IMR-90 (cell line): ENCODE measurements at regions not wholly inside any gene's neighbourhood (a gene's known extent, or its start where the extent isn't known, plus 50 kb on each side); places are given as distances from the start of the nearest gene placed in this dataset.

ENCODE experiments used
- ATAC-seq: fragments of 200-7000 bp; cut with Tn5 transposase; 2 replicates; pipeline ENCODE4 v1.9.1; 2020; ENCODE audit warnings: low read depth, mild to moderate bottlenecking, moderate library complexity
- BruUV-seq: library from RNA; stranded (reverse); fragments of 400-500 nt; replicated peaks from 2 replicates; lab custom pipeline; 2021; lab: Mats Ljungman, UMichigan
- CTCF ChIA-PET: fragments of 300-600 bp; formaldehyde crosslinking; extraction: SDS; loops from one replicate; lab custom pipeline; 2021; ENCODE audit warnings: antibody characterized with exemption; lab: Yijun Ruan, JAX
- POLR2A ChIA-PET: fragments of 300-600 bp; sonication (Branson Sonifier 250); formaldehyde crosslinking; loops from one replicate; lab custom pipeline; 2022; ENCODE audit warnings: antibody characterized with exemption; ENCODE audit not compliant: unreplicated experiment; lab: Charles Lee
- DNase-seq: peaks from one replicate; pipeline ENCODE4 v3.0.0; 2013
- H2AFZ ChIP-seq: replicated peaks from 2 replicates; pipeline ENCODE3; 2013; ENCODE audit warnings: low read length, mild to moderate bottlenecking; ENCODE audit not compliant: poor library complexity
- H2AK5ac ChIP-seq: 2 replicates; pipeline ENCODE4 v1.6.1; 2013; ENCODE audit warnings: low read depth, low read length, inconsistent platforms
- H2AK9ac ChIP-seq: replicated peaks from 2 replicates; pipeline ENCODE3; 2013; ENCODE audit warnings: mild to moderate bottlenecking, low read depth, low read length, moderate library complexity; ENCODE audit not compliant: poor library complexity
- H2BK120ac ChIP-seq: 2 replicates; pipeline ENCODE4 v1.6.1; 2013; ENCODE audit warnings: low read depth, low read length, inconsistent platforms
- H2BK15ac ChIP-seq: 3 replicates; pipeline ENCODE4 v1.6.1; 2013; ENCODE audit warnings: low read depth, low read length, inconsistent platforms
- H2BK20ac ChIP-seq: 2 replicates; pipeline ENCODE4 v1.6.1; 2013; ENCODE audit warnings: low read depth, mild to moderate bottlenecking, inconsistent platforms, low read length, moderate library complexity
- H2BK5ac ChIP-seq: 2 replicates; pipeline ENCODE4 v1.6.1; 2013; ENCODE audit warnings: mild to moderate bottlenecking, low read depth, low read length, inconsistent platforms; ENCODE audit not compliant: poor library complexity, severe bottlenecking
- H3K14ac ChIP-seq: replicated peaks from 2 replicates; pipeline ENCODE4 v1.6.1; 2013; ENCODE audit warnings: low read depth, low read length, inconsistent platforms
- H3K18ac ChIP-seq: 2 replicates; pipeline ENCODE4 v1.6.1; 2013; ENCODE audit warnings: low read depth, low read length, control low read depth
- H3K23ac ChIP-seq: 2 replicates; pipeline ENCODE4 v1.6.1; 2013; ENCODE audit warnings: low read depth, low read length, inconsistent platforms
- H3K27ac ChIP-seq: 2 replicates; pipeline ENCODE4 v1.5.1; 2013; ENCODE audit warnings: mild to moderate bottlenecking, control low read depth, low read length; ENCODE audit not compliant: insufficient read depth
- H3K27me3 ChIP-seq: 2 replicates; pipeline ENCODE4 v1.6.1; 2013; ENCODE audit warnings: low read length; ENCODE audit not compliant: control insufficient read depth, insufficient read depth
- H3K36me3 ChIP-seq: 2 replicates; pipeline ENCODE4 v1.6.1; 2013; ENCODE audit warnings: low read length, mixed read lengths; ENCODE audit not compliant: control insufficient read depth, insufficient read depth
- H3K4ac ChIP-seq: 2 replicates; pipeline ENCODE4 v1.6.1; 2013; ENCODE audit warnings: low read depth, low read length, inconsistent platforms
- H3K4me1 ChIP-seq: 2 replicates; pipeline ENCODE4 v1.6.1; 2013; ENCODE audit warnings: low read length, mixed read lengths; ENCODE audit not compliant: control insufficient read depth, insufficient read depth
- H3K4me2 ChIP-seq: 2 replicates; pipeline ENCODE4 v1.6.1; 2013; ENCODE audit warnings: low read depth, mild to moderate bottlenecking, control low read depth, low read length, moderate library complexity
- H3K4me3 ChIP-seq: 2 replicates; pipeline ENCODE4 v1.5.1; 2013; ENCODE audit warnings: low read depth, mild to moderate bottlenecking, control low read depth, low read length, moderate library complexity; ENCODE audit not compliant: insufficient read depth
- H3K56ac ChIP-seq: 2 replicates; pipeline ENCODE4 v1.6.1; 2013; ENCODE audit warnings: low read length, inconsistent platforms; ENCODE audit not compliant: insufficient read depth; ENCODE audit errors: extremely low read depth
- H3K79me1 ChIP-seq, 2 experiments: 2 replicates each; pipeline ENCODE4 v1.6.1; 2013; ENCODE audit warnings: low read length in 2 of 2, inconsistent platforms in 1 of 2, low read depth in 1 of 2
- H3K9ac ChIP-seq: 2 replicates; pipeline ENCODE4 v1.6.1; 2013; ENCODE audit warnings: low read depth, low read length, control low read depth
- H3K9me1 ChIP-seq: 2 replicates; pipeline ENCODE4 v1.6.1; 2013; ENCODE audit warnings: low read length, inconsistent platforms; ENCODE audit not compliant: insufficient read depth
- H3K9me3 ChIP-seq: 2 replicates; pipeline ENCODE4 v1.6.1; 2013; ENCODE audit warnings: low read length; ENCODE audit not compliant: control insufficient read depth, insufficient read depth
- H4K20me1 ChIP-seq: 2 replicates; pipeline ENCODE4 v1.6.1; 2013; ENCODE audit warnings: low read length, inconsistent platforms; ENCODE audit not compliant: insufficient read depth
- H4K5ac ChIP-seq: 2 replicates; pipeline ENCODE4 v1.6.1; 2013; ENCODE audit warnings: mild to moderate bottlenecking, low read depth, low read length, control low read depth
- H4K8ac ChIP-seq, 2 experiments: 2 replicates each; pipeline ENCODE4 v1.6.1; 2013; ENCODE audit warnings: low read depth in 2 of 2, low read length in 2 of 2, control low read depth in 1 of 2, inconsistent platforms in 1 of 2
- H4K91ac ChIP-seq: 2 replicates; pipeline ENCODE4 v1.6.1; 2013; ENCODE audit warnings: low read depth, low read length, inconsistent platforms; ENCODE audit not compliant: insufficient read depth
- BHLHE40 ChIP-seq: fragments of 150-350 bp; IDR thresholded peaks from 2 replicates; pipeline ENCODE4 v1.6.1; 2016; ENCODE audit warnings: mild to moderate bottlenecking, low read depth, low read length
- CHD1 ChIP-seq: IDR thresholded peaks from 2 replicates; pipeline ENCODE4 v1.6.1; 2012; ENCODE audit warnings: low read depth, low read length, improper control_type of control experiment
- FOS ChIP-seq: fragments of 150-350 bp; IDR thresholded peaks from 2 replicates; pipeline ENCODE4 v1.6.1; 2016; ENCODE audit warnings: low read depth, low read length
- MAFK ChIP-seq: IDR thresholded peaks from 2 replicates; pipeline ENCODE4 v1.6.1; 2012; ENCODE audit warnings: low read depth, low read length, improper control_type of control experiment
- MAZ ChIP-seq: IDR thresholded peaks from 2 replicates; pipeline ENCODE4 v1.6.1; 2012; ENCODE audit warnings: low read depth, mild to moderate bottlenecking, low read length, improper control_type of control experiment, moderate library complexity, borderline replicate concordance
- MXI1 ChIP-seq: IDR thresholded peaks from 2 replicates; pipeline ENCODE4 v1.6.1; 2012; ENCODE audit warnings: low read depth, mild to moderate bottlenecking, low read length, moderate library complexity, borderline replicate concordance
- POLR2A ChIP-seq: IDR thresholded peaks from 2 replicates; pipeline ENCODE4 v1.6.1; 2012; ENCODE audit warnings: mild to moderate bottlenecking, low read depth, low read length
- RAD21 ChIP-seq: IDR thresholded peaks from 2 replicates; pipeline ENCODE4 v1.6.1; 2012; ENCODE audit warnings: low read length, improper control_type of control experiment
- RCOR1 ChIP-seq: IDR thresholded peaks from 2 replicates; pipeline ENCODE4 v1.6.1; 2012; ENCODE audit warnings: mild to moderate bottlenecking, low read length, improper control_type of control experiment; ENCODE audit not compliant: insufficient replicate concordance
- RFX5 ChIP-seq: IDR thresholded peaks from 2 replicates; pipeline ENCODE4 v1.8.0; 2012; ENCODE audit warnings: low read depth, mild to moderate bottlenecking, low read length, moderate library complexity
- SMC3 ChIP-seq: fragments of 150-350 bp; IDR thresholded peaks from 2 replicates; pipeline ENCODE4 v1.6.1; 2016; ENCODE audit warnings: low read depth, mild to moderate bottlenecking, antibody characterized with exemption, low read length, moderate library complexity
- dilution Hi-C: fragments of 300-500 bp; cut with HindIII; formaldehyde crosslinking; loops from one replicate; pipeline ENCODE4 v1.14.3; 2018; ENCODE audit warnings: low sequenced_read_pairs; ENCODE audit not compliant: unreplicated experiment
- in situ Hi-C: fragments of 300-500 bp; cut with MboI; formaldehyde crosslinking; loops from 3 replicates; pipeline ENCODE4 v1.14.3; 2019; ENCODE audit warnings: low sequenced_read_pairs, inconsistent platforms, mixed read lengths
- intact Hi-C: fragments of 100-400 bp; cut with micrococcal nuclease; formaldehyde crosslinking; loops from 2 replicates; pipeline ENCODE4 v1.10.0; 2022

GRCh38 chr6:126181173-126181741, 158.7 kb upstream of the CENPW start:
- no peaks in the 10 kb centered on the region for H3K79me1 ChIP-seq
- dilution Hi-C loops (no loop called here), intact Hi-C loops (loop anchor here (10.0 kb wide), 1 partner anchor 924 kb away; no protein-coding TSS in a partner anchor), in situ Hi-C loops (no loop called here)
- no peak overlapping the region for H3K18ac ChIP-seq
- H2AK9ac ChIP-seq: no peak overlapping the region
- ChIA-PET CTCF (no interaction called here), POLR2A (no interaction called here)
- H2AK5ac ChIP-seq: no peak overlapping the region
- TF ChIP-seq POLR2A: no peak
- TF ChIP-seq RFX5: no peak
- TF ChIP-seq SMC3: no peak
- TF ChIP-seq CHD1: no peak
- no peak for TF ChIP-seq RAD21
- no peak for TF ChIP-seq MAZ
- TF ChIP-seq RCOR1: no peak
- TF ChIP-seq MXI1: no peak
- no peak for TF ChIP-seq MAFK
- TF ChIP-seq FOS: no peak
- no peak for TF ChIP-seq BHLHE40
- no peaks in the 10 kb centered on the region for H3K4me1 ChIP-seq
- H3K56ac ChIP-seq: no peak overlapping the region
- H3K4ac ChIP-seq: no peak overlapping the region
- H2BK20ac ChIP-seq: no peak overlapping the region
- H3K36me3 ChIP-seq: no peaks in the 10 kb centered on the region
- H4K20me1 ChIP-seq: no peaks in the 10 kb centered on the region
- no peak overlapping the region for H2AFZ ChIP-seq
- H3K27ac ChIP-seq: no peak overlapping the region
- no peaks in the 10 kb centered on the region for H3K9me3 ChIP-seq
- no peak overlapping the region for H4K91ac ChIP-seq
- H2BK120ac ChIP-seq: no peak overlapping the region
- no peak overlapping the region for H3K9ac ChIP-seq
- H2BK15ac ChIP-seq: no peak overlapping the region
- ATAC-seq: no peak
- H3K14ac ChIP-seq: no peak overlapping the region
- no TSS peak for BruUV-seq
- no peaks in the 10 kb centered on the region for H3K9me1 ChIP-seq
- no peak overlapping the region for H3K23ac ChIP-seq
- H3K27me3 ChIP-seq: peaks cover 4% of the 10 kb centered on the region; the same call in 1 of the 2 replicates
- no peak overlapping the region for H4K8ac ChIP-seq
- no peak for DNase-seq
- H3K4me2 ChIP-seq: no peak overlapping the region
- no peak overlapping the region for H4K5ac ChIP-seq
- no peak overlapping the region for H2BK5ac ChIP-seq
- no peak overlapping the region for H3K4me3 ChIP-seq
